GM12865 (cell line): ENCODE measurements at regions not wholly inside any gene's neighbourhood (a gene's known extent, or its start where the extent isn't known, plus 50 kb on each side); places are given as distances from the start of the nearest gene placed in this dataset.

ENCODE experiments used
- DNase-seq: peaks from one replicate; pipeline ENCODE4 v3.0.0; 2010; ENCODE audit warnings: low read depth
- H3K4me3 ChIP-seq: 2 replicates; pipeline ENCODE4 v1.5.1; 2011; ENCODE audit warnings: mild to moderate bottlenecking, low read depth, low read length, control low read depth
- CTCF ChIP-seq: IDR thresholded peaks from 2 replicates; pipeline ENCODE4 v1.5.1; 2011; ENCODE audit warnings: low read length, control low read depth, low read depth, inconsistent platforms; ENCODE audit not compliant: insufficient read depth; ENCODE audit errors: missing control alignments

GRCh38 chr18:40048886-40049650 lies 1906.0 kb upstream of the PIK3C3 start:
- DNase-seq = no peak
- H3K4me3 ChIP-seq = no peak overlapping the region
- TF ChIP-seq CTCF = no peak

GRCh38 chr18:40048253-40048652 lies 1906.8 kb upstream of the PIK3C3 start:
- H3K4me3 ChIP-seq = no peak overlapping the region
- no peak for DNase-seq

GRCh38 chr18:40046596-40046995 lies 1908.4 kb upstream of the PIK3C3 start:
- DNase-seq = no peak
- TF ChIP-seq CTCF = no peak

More at GRCh38 chr18:40048253-40048652, 1906.8 kb upstream of the PIK3C3 start:
- TF ChIP-seq CTCF = no peak

GRCh38 chr18:40041951-40042350 lies 1913.1 kb upstream of the PIK3C3 start:
- DNase-seq = no peak
- TF ChIP-seq CTCF = no peak
- no peak overlapping the region for H3K4me3 ChIP-seq

More at GRCh38 chr18:40046596-40046995, 1908.4 kb upstream of the PIK3C3 start:
- no peak overlapping the region for H3K4me3 ChIP-seq

GRCh38 chr18:40040574-40040973 lies 1914.5 kb upstream of the PIK3C3 start:
- no peak for DNase-seq
- no peak overlapping the region for H3K4me3 ChIP-seq
- TF ChIP-seq CTCF = no peak

- DNase-seq = no peak
- no peak for TF ChIP-seq CTCF
- no peak overlapping the region for H3K4me3 ChIP-seq
These were observed 1917.7 kb upstream of the PIK3C3 start for GRCh38 chr18:40037356-40037755.

GRCh38 chr18:40036861-40037260 lies 1918.2 kb upstream of the PIK3C3 start:
- H3K4me3 ChIP-seq = no peak overlapping the region
- TF ChIP-seq CTCF = no peak

More at GRCh38 chr18:40036861-40037260, 1918.2 kb upstream of the PIK3C3 start:
- no peak for DNase-seq
